NCI-H82 (cell line): ENCODE measurements at regions not wholly inside any gene's neighbourhood (a gene's known extent, or its start where the extent isn't known, plus 50 kb on each side); places are given as distances from the start of the nearest gene placed in this dataset.
A peak's percentile ranks its signal among the peaks of the same experiment; 100 is the strongest.
"Not testable (repeated sequence)": the region's sequence is repeated elsewhere in the genome, so short reads cannot be mapped to it uniquely, and the experiment has no call there.

Experiments used
- DNase-seq: peaks from one replicate; lab custom pipeline; 2025; lab: John Stamatoyannopoulos, UW

DNA sequence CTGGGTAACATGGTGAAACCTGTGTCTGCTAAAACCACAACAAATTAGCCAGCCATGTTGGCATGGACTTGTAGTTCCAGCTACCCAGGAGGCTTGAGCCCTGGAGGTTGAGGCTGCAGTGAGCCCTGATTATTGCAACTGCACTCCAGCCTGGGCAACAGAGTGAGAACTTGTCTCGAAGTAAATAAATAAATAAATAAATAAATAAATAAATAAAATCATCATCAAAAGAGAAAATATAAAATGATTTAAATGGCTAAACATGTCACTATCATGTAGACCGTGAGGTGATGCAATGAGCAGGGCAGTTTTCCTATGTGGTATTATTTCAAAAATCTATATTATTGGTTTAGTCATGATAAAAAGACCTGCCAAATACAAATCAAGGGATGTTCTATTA, 2074.3 kb downstream of the PCDH9 start:
- peak; percentile 9 for DNase-seq

DNA sequence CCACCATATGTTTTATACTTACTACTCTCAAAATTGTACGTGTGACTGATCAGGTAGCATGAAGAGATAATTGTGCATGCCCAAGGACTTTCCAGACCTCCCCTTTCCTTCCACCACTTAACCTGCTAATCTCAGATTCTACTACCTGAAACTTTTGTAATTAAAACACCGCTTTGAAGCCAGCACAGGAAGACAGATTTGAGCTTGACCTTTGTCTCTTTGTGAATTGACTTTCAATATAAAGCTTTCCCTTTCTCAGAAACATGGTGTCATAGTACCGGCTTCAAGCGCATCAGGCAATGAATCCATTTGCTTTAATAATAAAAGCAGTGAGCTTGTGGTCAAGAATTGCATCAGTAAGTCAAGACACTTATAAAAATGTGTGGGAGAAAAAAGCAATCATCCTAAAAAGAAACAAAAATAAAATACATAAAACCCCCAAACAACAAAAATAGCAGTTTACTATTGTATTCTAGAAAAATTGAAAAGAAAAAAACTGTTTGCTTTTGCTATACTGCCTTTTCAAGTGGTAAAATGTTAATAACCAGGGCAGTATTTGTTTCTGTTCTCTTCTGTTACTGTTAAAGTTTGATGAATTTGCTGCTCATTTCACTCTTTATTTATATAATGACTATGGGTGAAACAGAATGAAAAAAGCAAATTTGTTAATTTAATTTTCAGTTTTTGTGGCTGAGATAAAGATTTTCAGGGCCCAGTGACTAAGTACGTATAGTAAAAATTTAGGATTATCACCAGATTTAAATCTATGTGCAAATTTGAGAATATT, 2075.3 kb downstream of the PCDH9 start:
- no peak for DNase-seq

DNA sequence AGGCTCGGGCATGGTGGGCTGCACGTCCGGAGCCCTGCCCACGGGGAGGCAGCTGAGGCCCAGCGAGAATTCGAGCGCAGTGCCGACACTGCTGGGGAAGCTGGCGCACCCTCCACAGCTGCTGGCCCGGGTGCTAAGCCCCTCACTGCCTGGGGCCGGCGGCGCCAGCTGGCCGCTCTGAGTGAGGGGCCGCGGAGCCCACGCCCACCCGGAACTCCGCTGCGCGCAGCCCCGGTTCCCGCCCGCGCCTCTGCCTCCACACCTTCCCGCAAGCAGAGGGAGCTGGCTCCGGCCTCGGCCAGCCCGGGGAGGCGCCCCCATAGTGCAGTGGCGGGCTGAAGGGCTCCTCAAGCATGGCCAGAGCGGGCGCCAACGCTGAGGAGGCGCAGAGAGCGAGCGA, 2080.4 kb downstream of the PCDH9 start:
- DNase-seq: peak; percentile 61

DNA sequence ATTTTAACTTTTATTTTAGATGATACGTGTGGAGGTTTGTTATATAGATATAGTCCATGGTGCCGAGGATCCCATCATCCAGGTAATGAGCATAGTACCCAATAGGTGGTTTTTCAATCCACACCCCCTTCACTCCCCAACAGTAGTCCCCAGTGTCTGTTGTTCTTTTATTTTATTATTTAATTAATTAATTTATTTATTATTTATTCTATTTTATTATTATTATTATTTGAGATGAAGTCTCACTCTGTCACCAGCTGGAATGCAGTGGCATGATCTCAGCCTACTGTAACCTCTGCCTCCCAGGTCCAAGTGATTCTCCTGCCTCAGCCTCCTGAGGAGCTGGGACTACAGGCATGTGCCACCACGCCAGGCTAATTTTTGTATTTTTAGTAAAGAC, 2086.2 kb downstream of the PCDH9 start:
- DNase-seq: no peak

DNA sequence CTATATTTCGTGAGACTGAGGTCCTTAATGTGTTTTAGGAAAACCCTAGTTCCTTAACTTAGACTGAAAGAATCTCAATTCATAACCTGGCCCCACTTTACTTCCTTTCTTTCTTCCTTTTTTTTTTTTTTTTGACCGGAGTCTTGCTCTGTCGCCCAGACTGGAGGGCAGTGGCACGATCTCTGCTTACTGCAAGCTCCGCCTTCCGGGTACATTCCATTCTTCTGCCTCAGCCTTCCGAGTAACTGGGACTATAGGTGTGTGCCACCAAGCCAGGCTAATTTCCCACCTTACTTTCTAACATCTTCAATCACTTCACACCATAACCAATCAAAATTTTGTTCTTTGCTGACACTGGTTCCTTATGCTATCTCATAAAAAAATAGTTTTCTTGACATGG, 2097.0 kb downstream of the PCDH9 start:
- DNase-seq: no peak

DNA sequence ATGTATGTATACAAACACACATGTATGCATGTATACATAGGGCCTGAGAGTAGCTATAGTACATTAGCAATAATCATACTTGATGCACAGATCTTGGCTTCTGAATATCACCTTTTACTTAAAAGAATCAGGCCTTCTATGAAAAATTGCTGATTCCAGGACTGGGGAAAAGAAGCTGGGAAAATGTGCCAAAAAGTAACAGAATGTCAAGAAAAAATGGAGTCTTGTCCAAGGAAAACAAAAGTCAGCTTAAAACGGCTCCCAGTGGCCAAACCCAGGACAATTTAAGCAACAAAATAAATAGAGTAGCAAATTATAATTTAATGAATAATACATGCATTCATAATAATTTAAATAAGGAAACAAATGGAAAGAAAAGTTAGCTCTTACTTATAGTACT, 2104.9 kb downstream of the PCDH9 start:
- no peak for DNase-seq

DNA sequence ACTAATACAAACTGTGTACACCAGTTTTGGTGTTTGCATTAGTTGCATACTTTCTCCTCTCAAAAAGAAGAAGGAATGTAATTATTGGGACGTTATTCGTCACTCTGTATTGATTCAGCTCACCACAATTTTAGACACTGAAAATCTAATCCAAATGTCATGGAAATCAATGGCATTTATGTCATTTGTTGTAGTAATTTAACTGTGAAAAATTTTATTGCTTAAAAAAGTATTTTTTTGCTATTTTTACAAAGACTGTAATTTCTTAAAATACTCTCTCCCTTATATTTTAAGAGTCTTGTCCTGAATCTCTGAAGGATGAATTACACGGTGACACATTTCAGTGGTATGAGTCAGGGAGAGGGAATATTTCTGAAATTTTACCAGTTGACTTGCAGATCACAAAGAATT, 2117.6 kb downstream of the PCDH9 start:
- DNase-seq: no peak

DNA sequence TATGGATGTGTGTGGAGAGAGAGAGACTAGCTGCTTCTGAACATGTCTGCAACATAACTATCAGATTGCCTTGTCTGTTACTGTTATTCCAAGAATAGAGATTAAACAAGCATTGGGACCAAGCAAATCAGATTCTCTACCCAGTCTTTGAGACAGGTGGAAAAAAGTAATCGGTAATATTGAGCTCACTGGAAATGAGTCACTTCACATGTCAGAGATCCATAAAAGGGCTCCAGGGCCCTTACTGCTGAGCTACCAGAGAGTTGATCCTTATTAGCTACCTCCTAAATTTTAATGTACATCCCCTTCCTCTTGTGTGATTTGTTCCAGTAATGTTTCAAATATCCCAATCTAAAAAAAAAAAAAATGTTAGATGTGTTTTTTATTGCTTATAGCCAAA, 2118.0 kb downstream of the PCDH9 start:
- peak; percentile 19 for DNase-seq

DNA sequence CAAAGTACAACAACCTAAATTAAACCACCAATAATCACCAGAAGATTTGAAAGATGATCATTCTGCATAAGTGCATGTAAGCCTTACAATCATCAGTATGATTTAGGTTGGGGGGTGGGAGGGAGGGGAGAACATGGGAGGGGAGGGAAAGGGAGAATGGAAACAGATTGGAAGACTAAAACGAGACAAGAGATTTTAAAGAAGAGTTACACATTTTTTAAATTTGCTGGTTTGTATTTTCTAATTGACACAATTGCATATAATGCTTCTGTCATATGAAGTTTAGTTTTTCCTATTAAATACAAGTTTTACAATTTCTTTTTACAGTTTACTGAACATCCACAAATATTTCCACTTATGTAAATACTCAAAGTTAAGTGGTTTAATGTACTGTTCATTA, 2118.9 kb downstream of the PCDH9 start:
- DNase-seq: no peak

DNA sequence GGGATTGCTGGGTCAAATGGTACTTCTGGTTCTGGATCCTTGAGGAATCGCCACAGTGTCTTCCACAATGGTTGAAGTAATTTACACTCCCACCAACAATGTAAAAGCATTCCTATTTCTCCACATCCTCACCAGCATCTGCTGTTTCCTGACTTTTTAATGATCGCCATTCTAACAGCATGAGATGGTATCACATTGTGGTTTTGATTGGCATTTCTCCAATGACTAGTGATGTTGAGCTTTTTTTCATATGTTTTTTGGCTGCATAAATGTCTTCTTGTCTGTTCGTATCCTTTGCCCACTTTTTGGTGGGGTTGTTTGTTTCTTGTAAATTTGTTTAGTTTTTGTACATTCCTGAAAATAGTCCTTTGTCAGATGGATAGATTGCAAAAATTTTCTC, 2125.7 kb downstream of the PCDH9 start:
- not testable (repeated sequence) for DNase-seq

DNA sequence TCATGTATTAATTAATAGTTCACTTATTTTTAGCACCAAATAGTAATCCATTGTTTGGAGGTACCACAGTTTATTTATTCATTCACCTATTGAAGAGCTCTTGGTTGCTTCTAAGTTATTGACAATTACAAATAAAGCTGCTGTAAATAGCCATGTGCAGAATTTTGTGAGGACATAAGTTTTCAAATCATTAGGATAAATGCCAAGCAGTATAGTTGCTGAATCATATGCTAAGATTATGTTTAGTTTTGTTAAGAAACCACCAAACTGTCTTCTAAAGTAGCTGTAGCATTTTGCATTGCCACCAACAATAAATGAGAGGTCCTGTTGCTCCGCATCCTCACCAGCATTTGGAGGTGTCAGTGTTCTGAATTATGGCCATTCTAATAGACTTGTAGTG, 2126.8 kb downstream of the PCDH9 start:
- no peak for DNase-seq

DNA sequence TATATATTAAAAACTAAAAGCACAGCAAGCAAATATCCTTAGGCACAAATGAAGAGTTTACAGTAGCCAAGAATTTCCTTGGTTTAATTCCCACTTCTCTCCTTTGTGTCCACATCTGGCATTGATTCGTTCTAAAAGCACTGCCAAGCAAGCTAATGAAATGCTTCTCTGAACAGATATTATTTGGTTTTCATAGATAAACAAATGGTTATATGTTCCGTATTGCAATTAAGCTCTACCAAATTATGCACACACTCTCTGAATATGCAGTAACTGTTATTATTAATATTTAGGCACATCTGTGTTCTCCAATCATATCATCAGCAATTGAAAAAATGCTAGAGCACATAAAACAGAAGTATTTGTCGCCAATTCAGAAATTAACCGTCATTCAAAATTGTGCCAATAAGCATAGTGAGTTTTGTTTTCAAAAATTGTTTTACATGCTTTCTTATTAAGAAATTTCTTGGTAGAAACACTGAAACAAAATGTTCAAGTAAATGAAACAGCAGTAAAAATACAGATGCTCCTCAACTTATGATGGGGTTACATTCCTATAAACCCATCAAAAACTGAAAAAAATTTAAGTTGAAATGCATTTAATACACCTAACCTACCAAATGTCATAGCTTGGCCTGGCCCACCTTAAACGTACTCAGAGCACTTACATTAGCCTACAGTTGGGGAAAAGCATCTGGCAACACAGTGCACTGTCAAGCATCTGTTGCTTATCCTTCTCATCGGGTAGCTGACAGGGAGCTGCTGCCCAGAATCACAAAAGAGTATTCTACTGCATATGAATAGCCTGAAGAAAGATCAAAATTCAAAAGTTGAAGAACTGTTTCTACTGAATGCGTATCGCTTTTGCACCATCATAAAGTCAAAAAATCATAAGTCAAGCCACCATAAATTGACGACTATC, 2134.7 kb downstream of the PCDH9 start:
- peak; percentile 19 for DNase-seq

DNA sequence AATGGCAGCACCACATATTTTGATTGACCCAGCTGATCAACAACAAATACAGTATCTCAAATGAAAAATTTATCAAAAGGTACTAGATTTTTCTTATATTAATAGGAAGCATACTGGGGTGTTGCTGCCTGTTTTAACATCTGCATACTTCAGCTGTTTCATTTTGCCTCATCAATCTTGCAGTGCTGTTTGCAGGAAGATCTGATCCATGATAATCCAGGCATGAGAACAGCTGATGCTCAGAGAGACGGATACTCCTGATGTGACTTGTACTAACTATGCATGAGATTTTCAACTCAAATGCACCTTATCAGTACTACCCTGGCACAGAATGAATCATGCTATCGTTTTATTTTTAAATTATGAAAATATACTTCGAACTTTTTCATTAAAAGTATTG, 2136.8 kb downstream of the PCDH9 start:
- DNase-seq: peak; percentile 41

DNA sequence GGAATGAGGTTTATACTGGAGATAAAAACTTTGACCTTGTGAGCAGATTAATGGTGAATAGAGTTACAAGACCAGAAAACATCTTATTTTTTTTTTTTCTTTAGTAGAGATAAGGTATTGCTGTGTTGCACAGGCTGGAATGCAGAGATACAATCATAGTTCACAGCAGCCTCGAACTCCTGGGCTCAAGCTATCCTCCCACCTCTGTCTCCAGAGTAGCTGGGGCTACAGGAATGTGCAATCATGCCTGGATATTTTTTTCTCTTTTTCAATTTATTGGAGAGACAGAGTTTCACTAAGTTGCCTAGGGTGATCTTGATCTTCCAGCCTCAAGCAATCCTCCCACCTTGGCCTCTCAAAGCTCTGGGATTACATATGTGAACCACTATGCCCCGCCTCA, 2139.1 kb downstream of the PCDH9 start:
- no peak for DNase-seq

DNA sequence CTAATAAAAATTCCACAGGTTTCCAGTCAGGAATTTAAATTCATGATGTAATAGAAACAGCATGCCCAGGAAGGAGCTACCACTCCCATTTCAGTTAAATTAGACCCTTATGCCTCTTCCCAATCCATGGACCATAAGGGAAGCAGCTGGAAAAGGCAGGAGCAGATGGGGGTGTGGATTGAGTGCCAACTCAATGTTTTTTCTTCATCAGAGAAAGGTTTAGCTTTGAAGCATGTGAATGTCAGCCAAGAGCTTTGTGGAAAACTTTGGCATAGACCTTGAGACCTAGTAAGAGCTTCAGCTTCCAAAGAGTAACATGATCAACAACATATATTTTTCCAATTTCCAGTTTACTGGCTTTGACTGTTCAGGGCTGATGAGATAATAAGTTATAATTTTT, 2139.9 kb downstream of the PCDH9 start:
- DNase-seq: peak; percentile 60

DNA sequence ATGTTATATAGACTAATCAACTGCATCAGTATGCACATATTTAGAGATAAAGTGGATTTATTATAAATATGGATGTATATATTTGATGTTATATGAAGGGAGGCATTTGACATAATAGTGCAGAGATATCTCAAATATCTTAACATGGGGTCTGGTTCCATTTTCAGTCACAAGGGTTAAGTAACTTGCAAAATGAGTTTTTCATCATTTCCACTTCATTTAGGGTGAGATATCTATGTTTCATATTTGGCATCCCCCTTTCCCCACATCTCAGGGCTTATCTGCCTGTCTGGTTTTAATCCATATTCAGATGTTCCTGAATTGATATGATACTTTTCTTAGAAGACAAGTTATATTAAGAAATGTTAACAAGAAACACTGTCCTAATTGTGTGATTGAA, 2141.2 kb downstream of the PCDH9 start:
- no peak for DNase-seq

DNA sequence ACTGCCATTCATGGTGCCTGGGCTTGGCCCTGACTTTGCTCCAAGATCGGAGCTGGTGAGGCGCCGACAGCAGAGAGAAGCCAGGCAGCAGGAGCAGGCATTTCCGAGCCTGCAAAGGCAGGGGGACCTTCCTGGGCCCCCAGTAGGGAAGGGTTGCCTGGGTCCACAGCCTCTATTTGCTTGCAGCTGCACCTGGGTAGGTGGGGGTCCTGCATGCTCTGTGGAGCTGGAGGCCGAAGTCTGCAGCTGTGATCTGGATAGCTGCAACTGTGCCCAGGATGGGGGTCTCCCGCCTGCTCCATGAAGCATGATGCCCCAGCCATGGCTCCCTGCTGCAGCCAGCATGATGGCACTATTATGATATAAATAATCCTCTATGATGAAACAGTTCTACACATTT, 2144.2 kb downstream of the PCDH9 start:
- no peak for DNase-seq

DNA sequence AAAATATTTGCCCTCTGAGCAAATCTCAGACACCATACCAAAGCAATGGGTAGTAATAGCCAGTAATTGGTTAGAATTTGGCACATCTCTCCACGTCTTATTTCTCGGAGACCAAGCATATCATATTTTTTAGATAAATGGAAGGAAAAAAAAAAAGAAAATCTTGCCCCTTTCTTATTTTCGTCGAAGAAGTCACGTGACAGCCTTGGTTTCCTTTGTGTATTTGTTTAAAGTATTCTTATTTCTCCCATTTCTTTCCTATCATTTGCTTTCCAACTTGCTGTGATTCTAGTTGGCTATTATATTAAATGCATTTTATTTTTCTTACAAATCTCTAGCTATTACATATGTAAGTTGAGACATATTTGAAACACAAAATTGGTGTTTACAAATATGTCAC, 2155.9 kb downstream of the PCDH9 start:
- no peak for DNase-seq

DNA sequence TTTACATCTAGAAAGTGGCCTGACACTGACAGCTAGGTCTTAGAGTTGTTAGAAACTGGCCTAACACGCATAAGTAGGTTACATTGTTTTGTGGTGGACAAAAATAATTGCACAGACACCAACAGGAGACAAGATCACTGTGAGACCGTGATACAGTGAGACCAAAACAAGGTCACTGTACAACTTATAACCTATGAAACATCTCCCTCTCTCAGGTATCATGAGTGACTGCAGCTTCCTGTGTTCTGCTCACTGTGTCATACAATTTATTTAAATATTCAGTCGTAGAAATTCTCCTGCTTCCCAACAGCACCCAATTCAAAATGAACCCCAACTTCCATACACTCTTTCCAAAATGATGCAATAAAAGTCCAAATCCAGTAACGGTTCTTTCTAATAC, 2165.2 kb downstream of the PCDH9 start:
- DNase-seq: no peak

DNA sequence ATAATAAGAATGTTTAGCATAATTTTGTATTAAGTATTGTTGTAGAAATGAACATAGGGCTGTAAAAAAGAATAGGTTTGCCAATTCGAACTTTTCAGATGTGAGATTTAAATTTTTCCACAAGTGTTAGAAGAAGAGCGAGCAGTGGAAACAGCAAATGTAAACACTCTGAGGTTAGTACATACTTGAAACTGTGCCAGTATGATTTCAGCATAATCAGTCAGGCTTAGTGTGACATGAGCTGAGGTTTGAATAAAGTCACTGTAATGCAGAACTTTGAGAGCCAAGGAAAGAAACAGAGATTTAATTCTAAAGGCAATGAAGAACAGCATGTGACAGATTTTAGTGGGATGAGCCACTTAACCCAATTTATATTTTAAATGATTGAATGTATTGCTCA, 2166.4 kb downstream of the PCDH9 start:
- DNase-seq: no peak

DNA sequence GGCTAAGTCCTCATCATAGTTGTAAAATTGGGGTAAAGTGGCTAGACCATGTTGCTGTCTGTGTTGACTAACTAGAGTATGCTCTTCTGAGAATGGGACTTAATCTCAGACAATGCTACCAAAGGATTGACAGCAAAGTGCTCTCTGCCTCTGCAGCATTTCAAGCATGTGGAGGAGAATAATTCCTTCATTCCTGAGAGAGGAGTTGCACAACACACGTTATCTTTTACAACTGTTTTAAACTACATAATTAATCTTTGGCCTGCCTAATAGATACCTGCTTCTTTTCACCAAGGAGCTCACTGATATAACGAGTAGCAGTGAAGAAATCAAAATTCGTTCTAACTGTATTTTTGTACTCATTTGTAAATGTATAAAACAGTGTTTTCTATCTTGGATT, 2172.2 kb downstream of the PCDH9 start:
- DNase-seq: no peak

DNA sequence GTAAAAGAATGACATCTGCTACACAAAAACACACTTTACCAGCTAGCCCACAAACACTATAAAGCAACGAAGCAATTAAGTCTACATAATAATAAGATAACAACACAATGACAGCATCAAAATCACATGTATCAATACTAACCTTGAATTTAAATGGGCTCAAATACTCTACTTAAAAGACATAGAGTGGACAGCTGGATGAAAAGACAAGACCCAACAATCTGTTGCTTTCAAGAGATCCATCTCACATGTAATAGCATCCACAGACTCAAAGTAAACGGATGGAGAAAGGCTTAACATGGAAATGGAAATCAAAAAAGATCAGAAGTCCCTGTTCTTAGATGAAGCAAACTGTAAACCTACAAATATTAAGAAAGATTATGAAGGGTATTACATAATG, 2175.9 kb downstream of the PCDH9 start:
- DNase-seq: no peak

DNA sequence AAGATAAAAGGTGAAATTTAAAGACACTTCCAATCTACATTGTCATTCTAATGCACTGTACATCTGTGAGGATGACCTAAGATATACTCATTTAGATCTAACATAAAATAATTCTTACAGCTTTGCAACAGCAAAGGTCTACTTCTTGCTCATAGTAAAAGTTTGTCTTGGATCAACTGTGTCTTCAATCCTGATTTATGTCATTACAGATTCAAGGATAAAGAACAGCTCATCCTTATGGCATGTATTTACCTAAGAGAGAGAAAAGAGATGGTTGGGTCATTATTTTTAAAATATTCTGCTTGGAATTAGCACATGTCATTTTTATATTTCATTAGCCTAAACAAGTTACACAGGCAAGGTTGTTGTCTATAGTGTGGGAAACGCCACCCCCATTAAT, 2193.1 kb downstream of the PCDH9 start:
- no peak for DNase-seq
